ENCODE measurements at regions not wholly inside any gene's neighbourhood (a gene's known extent, or its start where the extent isn't known, plus 50 kb on each side); places are given as distances from the start of the nearest gene placed in this dataset.

- TF ChIP-seq POLR2AphosphoS5 (IDR thresholded peaks at IDR 0.05), result no peak
- TF ChIP-seq, protein P1, sequence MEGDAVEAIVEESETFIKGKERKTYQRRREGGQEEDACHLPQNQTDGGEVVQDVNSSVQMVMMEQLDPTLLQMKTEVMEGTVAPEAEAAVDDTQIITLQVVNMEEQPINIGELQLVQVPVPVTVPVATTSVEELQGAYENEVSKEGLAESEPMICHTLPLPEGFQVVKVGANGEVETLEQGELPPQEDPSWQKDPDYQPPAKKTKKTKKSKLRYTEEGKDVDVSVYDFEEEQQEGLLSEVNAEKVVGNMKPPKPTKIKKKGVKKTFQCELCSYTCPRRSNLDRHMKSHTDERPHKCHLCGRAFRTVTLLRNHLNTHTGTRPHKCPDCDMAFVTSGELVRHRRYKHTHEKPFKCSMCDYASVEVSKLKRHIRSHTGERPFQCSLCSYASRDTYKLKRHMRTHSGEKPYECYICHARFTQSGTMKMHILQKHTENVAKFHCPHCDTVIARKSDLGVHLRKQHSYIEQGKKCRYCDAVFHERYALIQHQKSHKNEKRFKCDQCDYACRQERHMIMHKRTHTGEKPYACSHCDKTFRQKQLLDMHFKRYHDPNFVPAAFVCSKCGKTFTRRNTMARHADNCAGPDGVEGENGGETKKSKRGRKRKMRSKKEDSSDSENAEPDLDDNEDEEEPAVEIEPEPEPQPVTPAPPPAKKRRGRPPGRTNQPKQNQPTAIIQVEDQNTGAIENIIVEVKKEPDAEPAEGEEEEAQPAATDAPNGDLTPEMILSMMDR (IDR thresholded peaks at IDR 0.05), result peak; percentile 23 to 29
Measured at GRCh38 chr1:199551967-199552565, 475.4 kb upstream of the NR5A2 start.

Data from suprapubic skin (tissue), 3 donors.